ENCODE measurements at regions not wholly inside any gene's neighbourhood (a gene's known extent, or its start where the extent isn't known, plus 50 kb on each side); places are given as distances from the start of the nearest gene placed in this dataset.
"Not testable (repeated sequence)": the region's sequence is repeated elsewhere in the genome, so short reads cannot be mapped to it uniquely, and the experiment has no call there.

DNA sequence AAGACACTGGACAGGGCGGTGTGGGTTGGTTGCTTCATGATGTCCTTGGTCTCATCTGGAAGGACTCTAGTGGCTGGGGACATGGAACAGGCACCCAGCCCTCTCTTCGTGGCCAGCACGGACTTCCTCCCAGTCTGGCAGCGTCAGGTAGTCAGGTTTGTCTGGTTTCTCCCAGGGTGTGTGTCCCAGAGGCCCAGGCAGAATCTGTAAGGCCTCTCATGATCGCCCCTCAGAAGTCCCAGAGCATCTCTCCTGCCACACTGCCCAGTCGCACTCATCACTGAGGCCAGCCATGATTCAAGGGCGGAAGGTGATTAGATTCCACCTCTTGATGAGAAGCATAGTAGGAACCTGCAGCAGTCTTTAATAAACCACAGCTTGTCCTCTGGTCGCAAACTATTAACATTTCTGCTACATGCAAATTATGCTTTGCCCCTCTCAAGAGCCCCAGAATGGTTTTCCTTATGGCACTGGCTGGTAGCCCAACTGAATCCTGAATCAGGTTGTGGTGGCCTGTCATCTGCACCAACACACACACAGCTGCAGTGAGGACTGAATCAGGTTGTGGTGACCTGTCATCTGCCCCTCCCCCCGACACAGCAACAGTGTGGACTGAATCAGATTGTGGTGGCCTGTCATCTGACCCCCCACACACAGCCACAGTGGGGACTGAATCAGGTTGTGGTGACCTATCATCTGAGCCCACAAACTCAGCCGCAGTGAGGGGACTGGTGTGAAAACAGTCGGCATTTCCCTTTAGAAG lies 1742.9 kb upstream of the TPTE start:
- not testable (repeated sequence) for TF ChIP-seq FOXA1 (IDR thresholded peaks at IDR 0.05); ARNT (IDR thresholded peaks at IDR 0.05); FOXK2 (IDR thresholded peaks at IDR 0.05); L3MBTL2 (conservative IDR thresholded peaks at IDR 0.05); LEF1 (IDR thresholded peaks at IDR 0.05; ENCODE audit: borderline replicate concordance); ELF4 (IDR thresholded peaks at IDR 0.05); SP1 (IDR thresholded peaks at IDR 0.05); TARDBP (IDR thresholded peaks at IDR 0.05); BHLHE40 (IDR thresholded peaks at IDR 0.05; ENCODE audit: borderline replicate concordance); HDGF (IDR thresholded peaks at IDR 0.05; ENCODE audit: borderline replicate concordance); NFRKB (IDR thresholded peaks at IDR 0.05); SUZ12 (IDR thresholded peaks at IDR 0.05)
- TF ChIP-seq, protein P1, sequence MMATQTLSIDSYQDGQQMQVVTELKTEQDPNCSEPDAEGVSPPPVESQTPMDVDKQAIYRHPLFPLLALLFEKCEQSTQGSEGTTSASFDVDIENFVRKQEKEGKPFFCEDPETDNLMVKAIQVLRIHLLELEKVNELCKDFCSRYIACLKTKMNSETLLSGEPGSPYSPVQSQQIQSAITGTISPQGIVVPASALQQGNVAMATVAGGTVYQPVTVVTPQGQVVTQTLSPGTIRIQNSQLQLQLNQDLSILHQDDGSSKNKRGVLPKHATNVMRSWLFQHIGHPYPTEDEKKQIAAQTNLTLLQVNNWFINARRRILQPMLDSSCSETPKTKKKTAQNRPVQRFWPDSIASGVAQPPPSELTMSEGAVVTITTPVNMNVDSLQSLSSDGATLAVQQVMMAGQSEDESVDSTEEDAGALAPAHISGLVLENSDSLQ (IDR thresholded peaks at IDR 0.05) = not testable (repeated sequence)

Measured in HEK293T (cell line).